ENCODE measurements at regions not wholly inside any gene's neighbourhood (a gene's known extent, or its start where the extent isn't known, plus 50 kb on each side); places are given as distances from the start of the nearest gene placed in this dataset.

GRCh38 chr17:5840811-5841446, 229.2 kb upstream of the WSCD1 start:
- TF ChIP-seq EZH2 (IDR thresholded peaks at IDR 0.05) (no peak), CTCF (IDR thresholded peaks at IDR 0.05) (no peak), EZH2phosphoT487 (IDR thresholded peaks at IDR 0.05) (no peak)
